ENCODE measurements at regions not wholly inside any gene's neighbourhood (a gene's known extent, or its start where the extent isn't known, plus 50 kb on each side); places are given as distances from the start of the nearest gene placed in this dataset.

GRCh38 chr2:106705877-106706276 is 180.1 kb downstream of the ST6GAL2 start:
- no peaks in the 10 kb centered on the region for H3K9me3 ChIP-seq
- no peaks in the 10 kb centered on the region for H3K27me3 ChIP-seq
- no peak for TF ChIP-seq CTCF (IDR thresholded peaks at IDR 0.05; ENCODE audit: low read depth, low read length)
- DNase-seq: no peak
- no peaks in the 10 kb centered on the region for H3K4me1 ChIP-seq
- H3K36me3 ChIP-seq: no peaks in the 10 kb centered on the region
- H3K4me3 ChIP-seq (ENCODE audit: low read depth, low read length): no peak overlapping the region

- Histone ChIP-seq H3K4me3 (ENCODE audit: low read depth, low read length) (no peak overlapping the region), H3K36me3 (no peaks in the 10 kb centered on the region), H3K9me3 (no peaks in the 10 kb centered on the region), H3K27me3 (no peaks in the 10 kb centered on the region), H3K4me1 (no peaks in the 10 kb centered on the region)
- TF ChIP-seq CTCF (IDR thresholded peaks at IDR 0.05; ENCODE audit: low read depth, low read length): no peak
- DNase-seq: no peak
Measured at GRCh38 chr2:106706283-106706682, 179.7 kb downstream of the ST6GAL2 start.

DNA sequence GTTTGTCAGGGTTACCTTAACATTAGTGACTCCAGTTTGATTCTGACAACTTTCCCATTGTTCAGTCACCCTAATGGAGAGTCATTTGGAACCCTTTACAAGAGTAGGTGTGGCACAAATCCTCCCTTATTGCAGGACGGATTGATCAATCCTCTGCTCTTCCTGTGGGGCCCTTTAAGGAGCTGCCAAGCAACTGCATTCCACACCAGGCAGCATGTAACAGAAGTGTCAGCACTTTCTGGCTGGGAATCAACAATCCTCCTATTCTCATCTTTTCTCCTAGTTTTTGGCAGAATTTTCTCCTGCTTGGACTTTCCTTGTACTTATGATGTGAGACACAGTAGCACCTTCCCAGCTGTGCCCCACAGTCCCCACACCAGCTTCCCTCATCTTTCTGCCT is 177.8 kb downstream of the ST6GAL2 start:
- H3K4me1 ChIP-seq: no peaks in the 10 kb centered on the region
- TF ChIP-seq CTCF (IDR thresholded peaks at IDR 0.05; ENCODE audit: low read depth, low read length): no peak
- no peak for DNase-seq
- no peaks in the 10 kb centered on the region for H3K27me3 ChIP-seq
- H3K36me3 ChIP-seq: no peaks in the 10 kb centered on the region
- no peak overlapping the region for H3K4me3 ChIP-seq (ENCODE audit: low read depth, low read length)
- H3K9me3 ChIP-seq: no peaks in the 10 kb centered on the region

DNA sequence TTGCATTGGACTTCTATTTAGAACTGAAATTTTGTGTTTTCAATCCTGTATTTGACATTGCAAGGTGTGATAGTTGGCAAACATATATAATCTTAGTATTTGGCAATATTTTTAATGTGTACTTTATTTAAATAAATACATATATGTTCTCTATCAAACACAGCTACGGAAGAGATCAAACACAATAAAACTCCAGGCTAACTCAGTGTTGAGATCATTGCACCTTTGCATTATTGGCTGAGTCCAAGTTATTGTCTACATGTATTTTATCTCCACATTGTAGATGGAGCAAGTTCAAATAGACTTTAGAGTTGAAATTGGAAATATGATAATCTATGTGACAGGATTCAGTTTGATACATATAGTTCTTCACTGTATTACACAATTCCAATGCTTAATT is 176.7 kb downstream of the ST6GAL2 start:
- no peak for DNase-seq
- no peak for TF ChIP-seq CTCF (IDR thresholded peaks at IDR 0.05; ENCODE audit: low read depth, low read length)
- H3K9me3 ChIP-seq: no peaks in the 10 kb centered on the region
- no peaks in the 10 kb centered on the region for H3K36me3 ChIP-seq
- H3K27me3 ChIP-seq: no peaks in the 10 kb centered on the region
- H3K4me3 ChIP-seq (ENCODE audit: low read depth, low read length): no peak overlapping the region
- no peaks in the 10 kb centered on the region for H3K4me1 ChIP-seq

- Histone ChIP-seq H3K4me1 (no peaks in the 10 kb centered on the region), H3K36me3 (no peaks in the 10 kb centered on the region), H3K4me3 (ENCODE audit: low read depth, low read length) (no peak overlapping the region), H3K9me3 (no peaks in the 10 kb centered on the region), H3K27me3 (no peaks in the 10 kb centered on the region)
- TF ChIP-seq CTCF (IDR thresholded peaks at IDR 0.05; ENCODE audit: low read depth, low read length): no peak
- DNase-seq: no peak
Measured at GRCh38 chr2:106719222-106719621, 166.7 kb downstream of the ST6GAL2 start.

- Histone ChIP-seq H3K27me3 (no peaks in the 10 kb centered on the region), H3K36me3 (no peaks in the 10 kb centered on the region), H3K9me3 (no peaks in the 10 kb centered on the region), H3K4me3 (ENCODE audit: low read depth, low read length) (no peak overlapping the region), H3K4me1 (no peaks in the 10 kb centered on the region)
- no peak for DNase-seq
- no peak for TF ChIP-seq CTCF (IDR thresholded peaks at IDR 0.05; ENCODE audit: low read depth, low read length)
Measured at GRCh38 chr2:106720026-106720425, 165.9 kb downstream of the ST6GAL2 start.

All from BE2C (cell line).